Fibroblast of lung (primary cell): ENCODE measurements at regions not wholly inside any gene's neighbourhood (a gene's known extent, or its start where the extent isn't known, plus 50 kb on each side); places are given as distances from the start of the nearest gene placed in this dataset.

Experiments
- DNase-seq, 2 donors: peaks; one replicate each; pipeline versions ENCODE4 v3.0.0 to v3.0.0-alpha.2; 2010; ENCODE audit warnings: low read depth in 2 of 2
- H2AFZ ChIP-seq: 2 replicates; pipeline ENCODE4 v1.5.1; 2012; ENCODE audit warnings: low read length, control low read depth, inconsistent platforms
- H3K27ac ChIP-seq: 2 replicates; pipeline ENCODE4 v1.5.1; 2011; ENCODE audit warnings: low read length, control low read depth; ENCODE audit not compliant: insufficient read depth
- H3K27me3 ChIP-seq: 2 replicates; pipeline ENCODE4 v1.5.1; 2011; ENCODE audit warnings: mild to moderate bottlenecking, low read length; ENCODE audit not compliant: control insufficient read depth, insufficient read depth
- H3K36me3 ChIP-seq: 2 replicates; pipeline ENCODE4 v1.5.1; 2011; ENCODE audit warnings: low read length; ENCODE audit not compliant: control insufficient read depth, insufficient read depth
- H3K4me1 ChIP-seq: 2 replicates; pipeline ENCODE4 v1.5.1; 2011; ENCODE audit warnings: low read length; ENCODE audit not compliant: control insufficient read depth, insufficient read depth; ENCODE audit errors: extremely low read depth
- H3K4me2 ChIP-seq: 2 replicates; pipeline ENCODE4 v1.5.1; 2011; ENCODE audit warnings: low read length, control low read depth; ENCODE audit not compliant: insufficient read depth; ENCODE audit errors: extremely low read depth
- H3K4me3 ChIP-seq, 4 experiments: fragments of 200-600 bp in 1 of 4; sonication (generic) in 1 of 4; replicated peaks in 1 of 4; 2 replicates each; pipeline ENCODE4 v1.5.1; 2011 to 2016; ENCODE audit warnings: low read length in 4 of 4, low read depth in 3 of 4, mild to moderate bottlenecking in 3 of 4, control low read depth in 2 of 4, inconsistent platforms in 1 of 4, mixed read lengths in 1 of 4; ENCODE audit not compliant: insufficient read depth in 1 of 4; ENCODE audit errors: control extremely low read depth in 1 of 4
- H3K79me2 ChIP-seq: 2 replicates; pipeline ENCODE4 v1.5.1; 2012; ENCODE audit warnings: mild to moderate bottlenecking, low read length, inconsistent platforms; ENCODE audit not compliant: control insufficient read depth, insufficient read depth
- H3K9ac ChIP-seq: 2 replicates; pipeline ENCODE4 v1.5.1; 2011; ENCODE audit warnings: mild to moderate bottlenecking, low read length, control low read depth; ENCODE audit not compliant: insufficient read depth
- H3K9me3 ChIP-seq: 2 replicates; pipeline ENCODE4 v1.5.1; 2012; ENCODE audit warnings: low read depth, low read length; ENCODE audit not compliant: control insufficient read depth, insufficient read depth
- H4K20me1 ChIP-seq: 2 replicates; pipeline ENCODE4 v1.5.1; 2011; ENCODE audit warnings: low read length; ENCODE audit not compliant: control insufficient read depth, insufficient read depth; ENCODE audit errors: extremely low read depth
- CTCF ChIP-seq, 2 donors: IDR thresholded peaks in 1 of 2; conservative IDR thresholded peaks in 1 of 2; 1 replicate in 1 of 2; 2 replicates in 1 of 2; pipeline ENCODE4 v1.5.1; 2011 to 2012; ENCODE audit warnings: low read length in 2 of 2, control low read depth in 1 of 2, inconsistent platforms in 1 of 2, low read depth in 1 of 2, mild to moderate bottlenecking in 1 of 2
- EZH2 ChIP-seq: IDR thresholded peaks from 2 replicates; pipeline ENCODE4 v1.5.1; 2012; ENCODE audit warnings: low read length, control low read depth, mild to moderate bottlenecking; ENCODE audit errors: missing control alignments

- TF ChIP-seq CTCF (conservative IDR thresholded peaks at IDR 0.05 in 1 of 2, IDR thresholded peaks at IDR 0.05 in 1 of 2; ENCODE audit: low read depth in 1 of 2, low read length in 2 of 2) (no peak), EZH2 (no peak)
- H4K20me1 ChIP-seq: no peaks in the 10 kb centered on the region
- H3K36me3 ChIP-seq: no peaks in the 10 kb centered on the region
- no peak overlapping the region for H2AFZ ChIP-seq
- no peak overlapping the region for H3K9ac ChIP-seq
- H3K4me1 ChIP-seq: no peaks in the 10 kb centered on the region
- no peaks in the 10 kb centered on the region for H3K9me3 ChIP-seq
- H3K27ac ChIP-seq: no peak overlapping the region
- no peak overlapping the region for H3K4me2 ChIP-seq
- no peak overlapping the region for H3K4me3 ChIP-seq
- H3K27me3 ChIP-seq: no peaks in the 10 kb centered on the region
- no peak for DNase-seq
- H3K79me2 ChIP-seq: no peaks in the 10 kb centered on the region
Measured at GRCh38 chr11:46223252-46223513, 54.3 kb upstream of the CREB3L1 start.

- no peaks in the 10 kb centered on the region for H3K27me3 ChIP-seq
- H3K36me3 ChIP-seq: no peaks in the 10 kb centered on the region
- peak overlapping the region; percentile 48 for H2AFZ ChIP-seq
- no peak overlapping the region for H3K27ac ChIP-seq
- H3K4me3 ChIP-seq: no peak overlapping the region
- H3K79me2 ChIP-seq: no peaks in the 10 kb centered on the region
- no peaks in the 10 kb centered on the region for H3K4me1 ChIP-seq
- H4K20me1 ChIP-seq: no peaks in the 10 kb centered on the region
- H3K9ac ChIP-seq: no peak overlapping the region
- H3K9me3 ChIP-seq: no peaks in the 10 kb centered on the region
- DNase-seq: no peak
- peak in 1 of 2 donors; percentile 7 for TF ChIP-seq CTCF (conservative IDR thresholded peaks at IDR 0.05 in 1 of 2, IDR thresholded peaks at IDR 0.05 in 1 of 2; ENCODE audit: low read depth in 1 of 2, low read length in 2 of 2)
- TF ChIP-seq EZH2: no peak
- peak overlapping the region; percentile 45 for H3K4me2 ChIP-seq
Measured at GRCh38 chr11:46222490-46223251, 54.8 kb upstream of the CREB3L1 start.

GRCh38 chr11:46220313-46220712 lies 57.1 kb upstream of the CREB3L1 start:
- Histone ChIP-seq H3K79me2 (no peaks in the 10 kb centered on the region), H3K4me2 (no peak overlapping the region), H3K27ac (no peak overlapping the region), H3K4me1 (no peaks in the 10 kb centered on the region), H3K4me3 (no peak overlapping the region), H4K20me1 (no peaks in the 10 kb centered on the region), H3K36me3 (no peaks in the 10 kb centered on the region), H3K9me3 (no peaks in the 10 kb centered on the region), H3K27me3 (no peaks in the 10 kb centered on the region), H2AFZ (no peak overlapping the region), H3K9ac (no peak overlapping the region)
- no peak for DNase-seq
- no peak for TF ChIP-seq EZH2
- TF ChIP-seq CTCF (conservative IDR thresholded peaks at IDR 0.05 in 1 of 2, IDR thresholded peaks at IDR 0.05 in 1 of 2; ENCODE audit: low read depth in 1 of 2, low read length in 2 of 2): no peak
